SK-N-SH (cell line): ENCODE measurements at regions not wholly inside any gene's neighbourhood (a gene's known extent, or its start where the extent isn't known, plus 50 kb on each side); places are given as distances from the start of the nearest gene placed in this dataset.

Experiments used
- CTCF ChIA-PET: fragments of 300-600, 350-600 bp; formaldehyde crosslinking; extraction: SDS; loops from one replicate; lab custom pipeline; 2021; lab: Yijun Ruan, JAX
- POLR2A ChIA-PET: fragments of 350-600 bp; sonication (Branson Sonifier 250); formaldehyde crosslinking; extraction: SDS; loops from one replicate; lab custom pipeline; 2020; ENCODE audit warnings: antibody characterized with exemption, inconsistent platforms; lab: Yijun Ruan, JAX
- DNase-seq: peaks from one replicate; pipeline ENCODE4 v3.0.0; 2012
- H2AFZ ChIP-seq: fragments of 200-600 bp; sonication (generic); 2 replicates; pipeline ENCODE4 v1.8.1; 2016; ENCODE audit warnings: antibody characterized with exemption, mild to moderate bottlenecking, low read depth
- H3F3A ChIP-seq: fragments of 200-600 bp; sonication (generic); replicated peaks from 2 replicates; pipeline ENCODE3; 2016; ENCODE audit warnings: antibody characterized with exemption, mild to moderate bottlenecking; ENCODE audit not compliant: insufficient read depth
- H3K27ac ChIP-seq, 2 experiments: fragments of 200-500 bp in 1 of 2; fragments of 200-600 bp in 1 of 2; sonication (Bioruptor generic) in 1 of 2; sonication (generic), shearing (Covaris generic) in 1 of 2; 2 replicates each; pipeline versions ENCODE4 v1.5.1 to v1.6.1; 2014 to 2016; ENCODE audit warnings: low read depth in 2 of 2, inconsistent platforms in 1 of 2, low read length in 1 of 2, mild to moderate bottlenecking in 1 of 2, mixed read lengths in 1 of 2
- H3K27me3 ChIP-seq: fragments of 200-600 bp; sonication (generic), shearing (Covaris generic); 2 replicates; pipeline ENCODE4 v1.6.1; 2016; ENCODE audit warnings: mixed run types; ENCODE audit not compliant: insufficient read depth
- H3K36me3 ChIP-seq, 2 experiments: fragments of 200-500 bp in 1 of 2; fragments of 200-600 bp in 1 of 2; sonication (Bioruptor generic) in 1 of 2; sonication (generic) in 1 of 2; replicated peaks in 1 of 2; 2 replicates each; pipeline versions ENCODE3 to v1.5.1; 2014 to 2016; ENCODE audit warnings: low read length in 1 of 2, mild to moderate bottlenecking in 1 of 2; ENCODE audit not compliant: insufficient read depth in 2 of 2, control insufficient read depth in 1 of 2
- H3K4me1 ChIP-seq, 2 experiments: fragments of 200-500 bp in 1 of 2; fragments of 200-600 bp in 1 of 2; sonication (Bioruptor generic) in 1 of 2; sonication (generic), shearing (Covaris generic) in 1 of 2; 2 replicates each; pipeline versions ENCODE4 v1.5.1 to v1.6.1; 2014 to 2016; ENCODE audit warnings: low read depth in 1 of 2, low read length in 1 of 2, mixed run types in 1 of 2; ENCODE audit not compliant: insufficient read depth in 2 of 2, control insufficient read depth in 1 of 2
- H3K4me2 ChIP-seq: fragments of 200-600 bp; sonication (generic), shearing (Covaris generic); 2 replicates; pipeline ENCODE4 v1.6.1; 2017; ENCODE audit warnings: mixed run types
- H3K4me3 ChIP-seq, 2 experiments: fragments of 200-500 bp in 1 of 2; fragments of 200-600 bp in 1 of 2; sonication (Bioruptor generic) in 1 of 2; sonication (generic), shearing (Covaris generic) in 1 of 2; 2 replicates each; pipeline versions ENCODE4 v1.5.1 to v1.8.1; 2014 to 2016; ENCODE audit warnings: low read depth in 2 of 2, inconsistent platforms in 1 of 2, low read length in 1 of 2, mild to moderate bottlenecking in 1 of 2, mixed read lengths in 1 of 2, moderate library complexity in 1 of 2
- H3K79me2 ChIP-seq: fragments of 200-600 bp; sonication (generic); 2 replicates; pipeline ENCODE4 v1.8.1; 2017; ENCODE audit warnings: mild to moderate bottlenecking; ENCODE audit not compliant: insufficient read depth
- H3K9ac ChIP-seq: fragments of 200-600 bp; sonication (generic); 2 replicates; pipeline ENCODE4 v1.6.1; 2017; ENCODE audit warnings: mixed run types
- H3K9me2 ChIP-seq: fragments of 200-600 bp; sonication (generic); 2 replicates; pipeline ENCODE4 v1.6.1; 2017; ENCODE audit warnings: mixed run types
- H3K9me3 ChIP-seq: fragments of 200-600 bp; sonication (generic); 2 replicates; pipeline ENCODE4 v1.6.1; 2017; ENCODE audit warnings: mixed run types, mild to moderate bottlenecking, moderate library complexity
- H4K20me1 ChIP-seq: fragments of 200-600 bp; sonication (generic); 2 replicates; pipeline ENCODE4 v1.6.1; 2017; ENCODE audit warnings: mild to moderate bottlenecking, mixed run types; ENCODE audit not compliant: insufficient read depth
- EZH2phosphoT487 ChIP-seq: fragments of 200-600 bp; sonication (generic); IDR thresholded peaks from 2 replicates; pipeline ENCODE4 v1.6.1; 2017; ENCODE audit warnings: low read depth, mixed run types, mild to moderate bottlenecking, antibody characterized with exemption, moderate library complexity, borderline replicate concordance
- FOSL2 ChIP-seq: IDR thresholded peaks from 2 replicates; pipeline ENCODE4 v1.4.0; 2012; ENCODE audit warnings: low read depth, mild to moderate bottlenecking, moderate library complexity, borderline replicate concordance
- GABPA ChIP-seq: IDR thresholded peaks from 2 replicates; pipeline ENCODE4 v1.4.0; 2012; ENCODE audit warnings: low read depth, mild to moderate bottlenecking
- JUND ChIP-seq: IDR thresholded peaks from 2 replicates; pipeline ENCODE4 v1.4.0; 2012
- MEF2A ChIP-seq: IDR thresholded peaks from 2 replicates; pipeline ENCODE4 v1.4.0; 2012; ENCODE audit warnings: low read depth, borderline replicate concordance
- NFIC ChIP-seq: IDR thresholded peaks from 2 replicates; pipeline ENCODE4 v1.4.0; 2012; ENCODE audit warnings: borderline replicate concordance
- NRF1 ChIP-seq: IDR thresholded peaks from 2 replicates; pipeline ENCODE4 v1.6.1; 2012; ENCODE audit warnings: low read depth, mild to moderate bottlenecking, low read length
- POLR2AphosphoS5 ChIP-seq: IDR thresholded peaks from 2 replicates; pipeline ENCODE4 v1.6.1; 2012; ENCODE audit warnings: low read depth, low read length
- RCOR1 ChIP-seq: fragments of 150-350 bp; IDR thresholded peaks from 2 replicates; pipeline ENCODE4 v1.6.1; 2017; ENCODE audit warnings: antibody characterized with exemption, low read length
- RFX5 ChIP-seq: IDR thresholded peaks from 2 replicates; pipeline ENCODE4 v1.6.1; 2012; ENCODE audit warnings: mild to moderate bottlenecking, improper control_type of control experiment, low read length
- SIN3A ChIP-seq: IDR thresholded peaks from 2 replicates; pipeline ENCODE4 v1.6.1; 2012; ENCODE audit warnings: low read depth, mild to moderate bottlenecking, low read length, moderate library complexity, borderline replicate concordance
- SMC3 ChIP-seq: IDR thresholded peaks from 2 replicates; pipeline ENCODE4 v1.6.1; 2012; ENCODE audit warnings: low read depth, low read length, improper control_type of control experiment
- TAF1 ChIP-seq: IDR thresholded peaks from 2 replicates; pipeline ENCODE4 v1.6.1; 2012; ENCODE audit warnings: low read depth, mild to moderate bottlenecking, low read length, moderate library complexity, borderline replicate concordance
- TCF12 ChIP-seq: IDR thresholded peaks from 2 replicates; pipeline ENCODE4 v1.4.0; 2012
- TEAD4 ChIP-seq: IDR thresholded peaks from 2 replicates; pipeline ENCODE4 v1.4.0; 2012; ENCODE audit warnings: mild to moderate bottlenecking, borderline replicate concordance; ENCODE audit not compliant: insufficient read depth
- YY1 ChIP-seq: IDR thresholded peaks from 2 replicates; pipeline ENCODE4 v1.4.0; 2012; ENCODE audit warnings: low read depth, mild to moderate bottlenecking
- WGBS: methylation state at CpG from one replicate; pipeline ENCODE4 v1.1.6; 2017; ENCODE audit warnings: low lambda C conversion rate; 5-methylcytosine and 5-hydroxymethylcytosine counted together
- TF ChIP-seq, protein P1 (sequence below): fragments of 200-600 bp; sonication (generic); IDR thresholded peaks from 2 replicates; pipeline ENCODE4 v1.6.1; 2017; ENCODE audit warnings: antibody characterized with exemption, mild to moderate bottlenecking, moderate library complexity
- TF ChIP-seq, protein P2 (sequence below): fragments of 150-350 bp; IDR thresholded peaks from 2 replicates; pipeline ENCODE4 v1.6.1; 2017; ENCODE audit warnings: antibody characterized with exemption, low read length, low read depth, borderline replicate concordance
- TF ChIP-seq, protein P3 (sequence below): fragments of 150-350 bp; IDR thresholded peaks from 2 replicates; pipeline ENCODE4 v1.6.1; 2016; ENCODE audit warnings: mild to moderate bottlenecking, low read depth, low read length
- TF ChIP-seq, protein P4 (sequence below): IDR thresholded peaks from 2 replicates; pipeline ENCODE4 v1.6.1; 2012; ENCODE audit warnings: mild to moderate bottlenecking, low read depth, low read length, moderate library complexity

DNA sequence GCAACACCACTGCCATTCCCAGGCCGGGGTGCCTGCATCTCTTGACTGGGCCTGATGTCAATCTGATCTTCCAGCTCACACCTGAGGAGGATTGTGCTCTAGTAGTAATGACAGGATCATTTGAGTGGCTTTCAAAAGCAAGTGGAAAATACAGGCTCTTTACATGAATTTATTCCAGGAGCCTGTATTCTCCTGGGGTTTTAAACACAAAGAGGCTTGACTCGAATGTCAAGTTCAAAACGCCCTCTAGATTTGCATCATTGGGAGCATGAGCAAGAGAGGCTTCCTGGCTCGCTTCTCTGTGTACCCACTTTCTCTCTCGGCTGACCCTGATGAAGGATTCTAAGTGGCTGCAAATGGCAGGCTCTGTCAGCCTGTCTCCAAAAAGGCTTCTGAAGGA lies 199.5 kb upstream of the PUDP start:
- 20% methylated on average over 5 of the region's 5 CpGs for WGBS
- Histone ChIP-seq H3K27me3 (no peaks in the 10 kb centered on the region), H3K27ac (no peak overlapping the region), H3K9me3 (no peaks in the 10 kb centered on the region), H3K4me1 (no peaks in the 10 kb centered on the region), H3K9me2 (no peaks in the 10 kb centered on the region), H3K79me2 (no peaks in the 10 kb centered on the region), H3K36me3 (no peaks in the 10 kb centered on the region), H2AFZ (no peak overlapping the region)
- POLR2A ChIA-PET: no interaction called here
- TF ChIP-seq, protein P1, sequence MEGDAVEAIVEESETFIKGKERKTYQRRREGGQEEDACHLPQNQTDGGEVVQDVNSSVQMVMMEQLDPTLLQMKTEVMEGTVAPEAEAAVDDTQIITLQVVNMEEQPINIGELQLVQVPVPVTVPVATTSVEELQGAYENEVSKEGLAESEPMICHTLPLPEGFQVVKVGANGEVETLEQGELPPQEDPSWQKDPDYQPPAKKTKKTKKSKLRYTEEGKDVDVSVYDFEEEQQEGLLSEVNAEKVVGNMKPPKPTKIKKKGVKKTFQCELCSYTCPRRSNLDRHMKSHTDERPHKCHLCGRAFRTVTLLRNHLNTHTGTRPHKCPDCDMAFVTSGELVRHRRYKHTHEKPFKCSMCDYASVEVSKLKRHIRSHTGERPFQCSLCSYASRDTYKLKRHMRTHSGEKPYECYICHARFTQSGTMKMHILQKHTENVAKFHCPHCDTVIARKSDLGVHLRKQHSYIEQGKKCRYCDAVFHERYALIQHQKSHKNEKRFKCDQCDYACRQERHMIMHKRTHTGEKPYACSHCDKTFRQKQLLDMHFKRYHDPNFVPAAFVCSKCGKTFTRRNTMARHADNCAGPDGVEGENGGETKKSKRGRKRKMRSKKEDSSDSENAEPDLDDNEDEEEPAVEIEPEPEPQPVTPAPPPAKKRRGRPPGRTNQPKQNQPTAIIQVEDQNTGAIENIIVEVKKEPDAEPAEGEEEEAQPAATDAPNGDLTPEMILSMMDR: no peak
- TF ChIP-seq, protein P2, sequence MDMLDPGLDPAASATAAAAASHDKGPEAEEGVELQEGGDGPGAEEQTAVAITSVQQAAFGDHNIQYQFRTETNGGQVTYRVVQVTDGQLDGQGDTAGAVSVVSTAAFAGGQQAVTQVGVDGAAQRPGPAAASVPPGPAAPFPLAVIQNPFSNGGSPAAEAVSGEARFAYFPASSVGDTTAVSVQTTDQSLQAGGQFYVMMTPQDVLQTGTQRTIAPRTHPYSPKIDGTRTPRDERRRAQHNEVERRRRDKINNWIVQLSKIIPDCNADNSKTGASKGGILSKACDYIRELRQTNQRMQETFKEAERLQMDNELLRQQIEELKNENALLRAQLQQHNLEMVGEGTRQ: no peak
- TF ChIP-seq YY1 (no peak), SIN3A (no peak), NFIC (no peak), MEF2A (no peak), SMC3 (no peak), TCF12 (no peak), NRF1 (no peak), RCOR1 (no peak), TEAD4 (no peak), JUND (no peak), RFX5 (no peak), TAF1 (no peak), GABPA (no peak)
- TF ChIP-seq, protein P3, sequence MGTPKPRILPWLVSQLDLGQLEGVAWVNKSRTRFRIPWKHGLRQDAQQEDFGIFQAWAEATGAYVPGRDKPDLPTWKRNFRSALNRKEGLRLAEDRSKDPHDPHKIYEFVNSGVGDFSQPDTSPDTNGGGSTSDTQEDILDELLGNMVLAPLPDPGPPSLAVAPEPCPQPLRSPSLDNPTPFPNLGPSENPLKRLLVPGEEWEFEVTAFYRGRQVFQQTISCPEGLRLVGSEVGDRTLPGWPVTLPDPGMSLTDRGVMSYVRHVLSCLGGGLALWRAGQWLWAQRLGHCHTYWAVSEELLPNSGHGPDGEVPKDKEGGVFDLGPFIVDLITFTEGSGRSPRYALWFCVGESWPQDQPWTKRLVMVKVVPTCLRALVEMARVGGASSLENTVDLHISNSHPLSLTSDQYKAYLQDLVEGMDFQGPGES: no peak
- TF ChIP-seq, all 33 proteins: peak for 0
- Histone ChIP-seq H3F3A (no peaks in the 10 kb centered on the region), H3K4me2 (no peak overlapping the region), H3K4me3 (no peak overlapping the region), H3K9ac (no peak overlapping the region), H4K20me1 (no peaks in the 10 kb centered on the region)
- CTCF ChIA-PET: no interaction called here
- no peak for DNase-seq

DNA sequence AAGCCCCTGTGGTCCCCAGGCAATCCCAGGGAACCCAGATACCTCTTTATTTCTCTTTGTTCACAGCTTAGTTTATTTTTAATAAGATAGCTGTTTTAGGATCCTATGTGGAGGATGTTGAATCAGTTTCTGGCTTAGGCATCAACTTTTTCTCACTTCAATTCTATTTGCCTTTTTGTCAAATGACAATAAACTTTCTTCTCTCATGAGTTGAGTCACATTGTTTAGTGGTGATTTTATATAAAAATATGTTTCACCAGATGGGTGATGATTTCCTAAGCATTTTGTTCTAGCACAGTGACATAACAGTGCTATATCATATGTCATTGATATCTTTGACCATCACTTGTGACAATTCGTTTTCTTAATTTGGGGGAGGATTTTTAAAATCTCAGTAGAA lies 198.1 kb upstream of the PUDP start:
- no peak overlapping the region for H2AFZ ChIP-seq
- H3K9me2 ChIP-seq: no peaks in the 10 kb centered on the region
- no peaks in the 10 kb centered on the region for H3F3A ChIP-seq
- CTCF ChIA-PET: interaction anchor here (1.2 kb wide), 1 partner anchor 13 kb away, joined by 3 read pairs; no protein-coding TSS in a partner anchor
- no peaks in the 10 kb centered on the region for H3K9me3 ChIP-seq
- H3K4me2 ChIP-seq: no peak overlapping the region
- no peaks in the 10 kb centered on the region for H4K20me1 ChIP-seq
- POLR2A ChIA-PET: no interaction called here
- H3K36me3 ChIP-seq: no peaks in the 10 kb centered on the region
- no peaks in the 10 kb centered on the region for H3K79me2 ChIP-seq
- WGBS: 11% methylated on average over 1 of the region's 1 CpG
- no peaks in the 10 kb centered on the region for H3K4me1 ChIP-seq
- no peak overlapping the region for H3K4me3 ChIP-seq
- H3K9ac ChIP-seq: no peak overlapping the region
- H3K27me3 ChIP-seq: no peaks in the 10 kb centered on the region
- H3K27ac ChIP-seq: no peak overlapping the region
- no peak for DNase-seq
- TF ChIP-seq FOSL2: no peak
- no peak for TF ChIP-seq EZH2phosphoT487
- TF ChIP-seq, protein P1: no peak
- TF ChIP-seq POLR2AphosphoS5: no peak
- TF ChIP-seq TCF12: no peak
- TF ChIP-seq, protein P4, sequence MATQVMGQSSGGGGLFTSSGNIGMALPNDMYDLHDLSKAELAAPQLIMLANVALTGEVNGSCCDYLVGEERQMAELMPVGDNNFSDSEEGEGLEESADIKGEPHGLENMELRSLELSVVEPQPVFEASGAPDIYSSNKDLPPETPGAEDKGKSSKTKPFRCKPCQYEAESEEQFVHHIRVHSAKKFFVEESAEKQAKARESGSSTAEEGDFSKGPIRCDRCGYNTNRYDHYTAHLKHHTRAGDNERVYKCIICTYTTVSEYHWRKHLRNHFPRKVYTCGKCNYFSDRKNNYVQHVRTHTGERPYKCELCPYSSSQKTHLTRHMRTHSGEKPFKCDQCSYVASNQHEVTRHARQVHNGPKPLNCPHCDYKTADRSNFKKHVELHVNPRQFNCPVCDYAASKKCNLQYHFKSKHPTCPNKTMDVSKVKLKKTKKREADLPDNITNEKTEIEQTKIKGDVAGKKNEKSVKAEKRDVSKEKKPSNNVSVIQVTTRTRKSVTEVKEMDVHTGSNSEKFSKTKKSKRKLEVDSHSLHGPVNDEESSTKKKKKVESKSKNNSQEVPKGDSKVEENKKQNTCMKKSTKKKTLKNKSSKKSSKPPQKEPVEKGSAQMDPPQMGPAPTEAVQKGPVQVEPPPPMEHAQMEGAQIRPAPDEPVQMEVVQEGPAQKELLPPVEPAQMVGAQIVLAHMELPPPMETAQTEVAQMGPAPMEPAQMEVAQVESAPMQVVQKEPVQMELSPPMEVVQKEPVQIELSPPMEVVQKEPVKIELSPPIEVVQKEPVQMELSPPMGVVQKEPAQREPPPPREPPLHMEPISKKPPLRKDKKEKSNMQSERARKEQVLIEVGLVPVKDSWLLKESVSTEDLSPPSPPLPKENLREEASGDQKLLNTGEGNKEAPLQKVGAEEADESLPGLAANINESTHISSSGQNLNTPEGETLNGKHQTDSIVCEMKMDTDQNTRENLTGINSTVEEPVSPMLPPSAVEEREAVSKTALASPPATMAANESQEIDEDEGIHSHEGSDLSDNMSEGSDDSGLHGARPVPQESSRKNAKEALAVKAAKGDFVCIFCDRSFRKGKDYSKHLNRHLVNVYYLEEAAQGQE: no peak
